A673 (cell line): ENCODE measurements at regions not wholly inside any gene's neighbourhood (a gene's known extent, or its start where the extent isn't known, plus 50 kb on each side); places are given as distances from the start of the nearest gene placed in this dataset.

Experiments
- CTCF ChIP-seq: fragments of 300-800, 200-600 bp; sonication (generic); conservative IDR thresholded peaks from 2 replicates; pipeline ENCODE4 v1.5.1; 2017; ENCODE audit warnings: low read depth, mild to moderate bottlenecking, antibody characterized with exemption, low read length, moderate library complexity, mixed read lengths
- EZH2 ChIP-seq: fragments of 200-600 bp; sonication (generic); IDR thresholded peaks from 2 replicates; pipeline ENCODE4 v1.6.1; 2017; ENCODE audit warnings: borderline replicate concordance, low read depth, mild to moderate bottlenecking, mixed read lengths, antibody characterized with exemption, low read length; ENCODE audit not compliant: poor library complexity, severe bottlenecking

- TF ChIP-seq CTCF, result no peak
- TF ChIP-seq EZH2, result no peak
Observed at GRCh38 chr2:150144546-150145298, 342.7 kb downstream of the RND3 start.
